ENCODE measurements at regions not wholly inside any gene's neighbourhood (a gene's known extent, or its start where the extent isn't known, plus 50 kb on each side); places are given as distances from the start of the nearest gene placed in this dataset.

DNA sequence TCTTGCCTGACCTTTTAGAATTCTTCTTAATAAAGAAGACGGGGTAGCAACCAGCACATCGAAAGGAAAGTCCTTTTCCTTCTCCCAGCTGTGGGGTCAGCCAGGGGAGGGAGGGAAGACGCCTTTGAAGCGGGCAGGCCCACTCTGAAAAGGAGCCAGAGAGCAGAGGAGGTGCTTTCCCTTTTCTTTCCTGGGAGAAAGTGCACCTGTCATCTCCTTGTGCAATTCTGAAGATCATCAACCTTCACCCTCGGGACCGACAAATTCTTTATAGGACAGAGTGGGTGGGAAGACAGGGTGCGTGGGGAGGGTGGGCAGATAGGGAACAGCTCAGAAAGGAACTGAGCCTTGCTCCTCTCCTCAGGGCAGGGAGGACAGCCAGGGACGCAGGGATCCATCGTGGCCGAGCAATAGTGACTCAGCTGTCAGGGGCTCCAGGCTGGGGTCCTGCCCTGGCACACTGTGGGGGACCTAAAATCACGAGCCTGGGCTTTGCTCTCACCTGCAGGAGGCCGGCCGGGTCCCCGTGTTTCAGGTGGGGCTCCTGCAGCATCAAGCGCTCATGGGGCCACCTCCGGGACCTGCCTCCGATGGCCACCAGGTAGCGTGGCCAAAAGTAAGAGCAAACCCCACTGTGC lies 141.0 kb downstream of the OLFM1 start:
- no peak overlapping the region for H3K4me3 ChIP-seq
- H3K27me3 ChIP-seq: no peaks in the 10 kb centered on the region
- DNase-seq: peak in 2 of 3 donors; percentile 8 to 32
- no peak for TF ChIP-seq POLR2A (IDR thresholded peaks at IDR 0.05)
- no peak for TF ChIP-seq CTCF (IDR thresholded peaks at IDR 0.05)
- no peak overlapping the region for H3K27ac ChIP-seq
- no peaks in the 10 kb centered on the region for H3K36me3 ChIP-seq
- H3K9me3 ChIP-seq: no peaks in the 10 kb centered on the region
- H3K4me1 ChIP-seq: no peaks in the 10 kb centered on the region
- WGBS (ENCODE audit: insufficient coverage, low coverage, low lambda C conversion rate, missing lambda C conversion rate): 38% methylated on average over 8 of the region's 18 CpGs
- intact Hi-C loops (cut with DNase I): no loop called here
- no peak for ATAC-seq

GRCh38 chr9:135228983-135229625 lies 141.6 kb downstream of the OLFM1 start:
- H3K9me3 ChIP-seq: no peaks in the 10 kb centered on the region
- no peak overlapping the region for H3K4me3 ChIP-seq
- no peak overlapping the region for H3K27ac ChIP-seq
- WGBS (ENCODE audit: insufficient coverage, low coverage, low lambda C conversion rate, missing lambda C conversion rate): 20% methylated on average over 1 of the region's 14 CpGs
- ATAC-seq: no peak
- H3K27me3 ChIP-seq: no peaks in the 10 kb centered on the region
- no peak for TF ChIP-seq CTCF (IDR thresholded peaks at IDR 0.05)
- no peak for TF ChIP-seq POLR2A (IDR thresholded peaks at IDR 0.05)
- H3K4me1 ChIP-seq: no peaks in the 10 kb centered on the region
- intact Hi-C loops (cut with DNase I): no loop called here
- no peaks in the 10 kb centered on the region for H3K36me3 ChIP-seq
- peak in 2 of 3 donors; percentile 11 to 35 for DNase-seq

DNA sequence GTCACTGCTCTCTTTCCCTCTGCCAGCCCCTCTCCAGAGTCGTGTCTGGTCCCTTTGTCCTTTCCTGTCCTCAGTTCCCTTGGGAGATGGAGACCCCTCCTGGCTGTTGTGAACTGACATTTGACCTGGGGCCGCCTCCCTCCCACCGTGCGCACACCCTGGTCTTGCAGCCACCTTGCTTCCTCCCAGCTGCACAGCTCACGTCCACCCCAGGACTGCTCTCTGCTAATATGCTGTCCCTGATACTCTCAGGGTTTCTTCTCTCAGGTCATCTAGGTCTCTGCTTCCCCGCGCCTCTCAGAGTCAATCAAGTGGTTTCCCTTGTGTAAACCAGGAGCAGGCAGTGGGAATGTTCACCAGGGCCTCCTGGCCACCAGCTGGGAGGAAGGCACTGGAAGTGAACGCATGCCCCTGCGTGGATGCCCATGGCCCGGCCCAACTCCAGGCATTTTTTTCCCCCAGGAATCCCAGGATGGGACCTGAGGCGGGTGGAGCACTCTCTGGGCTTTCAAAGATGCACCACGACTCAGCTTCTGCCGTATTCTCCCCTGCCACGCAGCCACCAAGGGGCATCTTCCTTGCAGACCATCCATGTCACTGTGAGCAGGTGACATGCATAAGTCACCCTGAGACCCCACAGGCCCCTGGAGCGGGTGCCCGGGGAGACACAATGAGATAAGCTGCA lies 142.4 kb downstream of the OLFM1 start:
- no peak overlapping the region for H3K27ac ChIP-seq
- DNase-seq: peak; percentile 5 to 43 (median 25)
- no peaks in the 10 kb centered on the region for H3K27me3 ChIP-seq
- no peak overlapping the region for H3K4me3 ChIP-seq
- no peaks in the 10 kb centered on the region for H3K36me3 ChIP-seq
- no peaks in the 10 kb centered on the region for H3K4me1 ChIP-seq
- no peak for ATAC-seq
- TF ChIP-seq POLR2A (IDR thresholded peaks at IDR 0.05) (no peak), CTCF (IDR thresholded peaks at IDR 0.05) (no peak)
- WGBS (ENCODE audit: insufficient coverage, low coverage, low lambda C conversion rate, missing lambda C conversion rate): 41% methylated on average over 7 of the region's 16 CpGs
- intact Hi-C loops (cut with DNase I): no loop called here
- H3K9me3 ChIP-seq: peaks cover 0 to 2% (median 0%) of the 10 kb centered on the region in 4 donors

DNA sequence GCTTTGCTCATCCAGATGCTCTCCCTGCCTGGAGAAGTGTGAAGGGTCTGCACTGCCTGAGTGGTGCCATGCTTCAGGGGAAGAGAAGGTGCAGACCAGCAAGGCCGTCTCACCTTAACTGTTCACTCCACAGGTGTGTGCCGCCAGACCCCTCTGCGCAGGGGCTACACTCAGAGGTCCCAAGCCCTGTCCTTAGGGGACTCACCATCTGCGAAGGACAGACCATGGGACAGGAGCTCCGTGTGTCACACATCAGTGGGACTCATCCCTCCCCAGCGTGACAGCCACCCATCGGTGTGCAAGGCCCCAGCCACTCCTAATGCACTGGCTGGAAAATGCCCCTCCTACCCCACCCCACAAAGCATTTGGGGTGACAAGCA lies 142.9 kb downstream of the OLFM1 start:
- no peak for TF ChIP-seq POLR2A (IDR thresholded peaks at IDR 0.05)
- TF ChIP-seq CTCF (IDR thresholded peaks at IDR 0.05): no peak
- WGBS (ENCODE audit: insufficient coverage, low coverage, low lambda C conversion rate, missing lambda C conversion rate): 85% methylated on average over 7 of the region's 7 CpGs
- intact Hi-C loops (cut with DNase I): no loop called here
- Histone ChIP-seq H3K4me3 (no peak overlapping the region), H3K36me3 (no peaks in the 10 kb centered on the region), H3K9me3 (peaks cover 0 to 2% (median 0%) of the 10 kb centered on the region in 4 donors), H3K27me3 (no peaks in the 10 kb centered on the region), H3K4me1 (no peaks in the 10 kb centered on the region), H3K27ac (no peak overlapping the region)
- DNase-seq: peak in 1 of 3 donors; percentile 11
- ATAC-seq: no peak

Data from right lobe of liver (tissue), 6 donors.